Ascending aorta (tissue), 2 donors: ENCODE measurements at regions not wholly inside any gene's neighbourhood (a gene's known extent, or its start where the extent isn't known, plus 50 kb on each side); places are given as distances from the start of the nearest gene placed in this dataset.
A peak's percentile ranks its signal among the peaks of the same experiment; 100 is the strongest.

Experiments
- DNase-seq, 2 donors: peaks; one replicate each; pipeline ENCODE4 v3.0.0-alpha.2; 2019; ENCODE audit warnings: low spot score in 2 of 2
- H3K27ac ChIP-seq, 2 donors: fragments of 200-600 bp; sonication (generic); one replicate each; pipeline ENCODE4 v1.5.1; 2016 to 2017; ENCODE audit warnings: mild to moderate bottlenecking in 1 of 2
- H3K27me3 ChIP-seq: fragments of 200-600 bp; sonication (generic); one replicate; pipeline ENCODE4 v1.5.1; 2017
- H3K36me3 ChIP-seq, 2 donors: fragments of 200-600 bp; sonication (generic); one replicate each; pipeline ENCODE4 v1.5.1; 2016
- H3K4me1 ChIP-seq, 2 donors: fragments of 200-600 bp; sonication (generic); one replicate each; pipeline ENCODE4 v1.5.1; 2016 to 2017; ENCODE audit warnings: mild to moderate bottlenecking in 1 of 2
- H3K4me3 ChIP-seq, 2 donors: fragments of 200-600 bp; sonication (generic); one replicate each; pipeline ENCODE4 v1.5.1; 2016 to 2017; ENCODE audit warnings: mild to moderate bottlenecking in 1 of 2
- H3K9me3 ChIP-seq, 2 donors: fragments of 200-600 bp; sonication (generic); one replicate each; pipeline ENCODE4 v1.5.1; 2016
- intact Hi-C: fragments of 100-400 bp; cut with DNase I; formaldehyde crosslinking; loops from one replicate; pipeline ENCODE4 v1.15.1; 2023
- TF ChIP-seq, protein P1 (sequence below), 3 experiments: fragments of 200-600 bp in 2 of 3; fragments of 450-650 bp in 1 of 3; sonication (generic) in 2 of 3; IDR thresholded peaks; one replicate each; pipeline ENCODE4 v1.5.1; 2016 to 2019; ENCODE audit warnings: antibody characterized with exemption in 3 of 3, mild to moderate bottlenecking in 1 of 3, moderate library complexity in 1 of 3

GRCh38 chr10:131722121-131722520 is 178.7 kb upstream of the PPP2R2D start:
- Histone ChIP-seq H3K9me3 (no peaks in the 10 kb centered on the region), H3K27me3 (no peaks in the 10 kb centered on the region), H3K4me1 (no peaks in the 10 kb centered on the region), H3K4me3 (no peak overlapping the region), H3K36me3 (no peaks in the 10 kb centered on the region), H3K27ac (no peak overlapping the region)
- no peak for DNase-seq
- intact Hi-C loops, result no loop called here
- TF ChIP-seq, protein P1, sequence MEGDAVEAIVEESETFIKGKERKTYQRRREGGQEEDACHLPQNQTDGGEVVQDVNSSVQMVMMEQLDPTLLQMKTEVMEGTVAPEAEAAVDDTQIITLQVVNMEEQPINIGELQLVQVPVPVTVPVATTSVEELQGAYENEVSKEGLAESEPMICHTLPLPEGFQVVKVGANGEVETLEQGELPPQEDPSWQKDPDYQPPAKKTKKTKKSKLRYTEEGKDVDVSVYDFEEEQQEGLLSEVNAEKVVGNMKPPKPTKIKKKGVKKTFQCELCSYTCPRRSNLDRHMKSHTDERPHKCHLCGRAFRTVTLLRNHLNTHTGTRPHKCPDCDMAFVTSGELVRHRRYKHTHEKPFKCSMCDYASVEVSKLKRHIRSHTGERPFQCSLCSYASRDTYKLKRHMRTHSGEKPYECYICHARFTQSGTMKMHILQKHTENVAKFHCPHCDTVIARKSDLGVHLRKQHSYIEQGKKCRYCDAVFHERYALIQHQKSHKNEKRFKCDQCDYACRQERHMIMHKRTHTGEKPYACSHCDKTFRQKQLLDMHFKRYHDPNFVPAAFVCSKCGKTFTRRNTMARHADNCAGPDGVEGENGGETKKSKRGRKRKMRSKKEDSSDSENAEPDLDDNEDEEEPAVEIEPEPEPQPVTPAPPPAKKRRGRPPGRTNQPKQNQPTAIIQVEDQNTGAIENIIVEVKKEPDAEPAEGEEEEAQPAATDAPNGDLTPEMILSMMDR (IDR thresholded peaks at IDR 0.05), result no peak

DNA sequence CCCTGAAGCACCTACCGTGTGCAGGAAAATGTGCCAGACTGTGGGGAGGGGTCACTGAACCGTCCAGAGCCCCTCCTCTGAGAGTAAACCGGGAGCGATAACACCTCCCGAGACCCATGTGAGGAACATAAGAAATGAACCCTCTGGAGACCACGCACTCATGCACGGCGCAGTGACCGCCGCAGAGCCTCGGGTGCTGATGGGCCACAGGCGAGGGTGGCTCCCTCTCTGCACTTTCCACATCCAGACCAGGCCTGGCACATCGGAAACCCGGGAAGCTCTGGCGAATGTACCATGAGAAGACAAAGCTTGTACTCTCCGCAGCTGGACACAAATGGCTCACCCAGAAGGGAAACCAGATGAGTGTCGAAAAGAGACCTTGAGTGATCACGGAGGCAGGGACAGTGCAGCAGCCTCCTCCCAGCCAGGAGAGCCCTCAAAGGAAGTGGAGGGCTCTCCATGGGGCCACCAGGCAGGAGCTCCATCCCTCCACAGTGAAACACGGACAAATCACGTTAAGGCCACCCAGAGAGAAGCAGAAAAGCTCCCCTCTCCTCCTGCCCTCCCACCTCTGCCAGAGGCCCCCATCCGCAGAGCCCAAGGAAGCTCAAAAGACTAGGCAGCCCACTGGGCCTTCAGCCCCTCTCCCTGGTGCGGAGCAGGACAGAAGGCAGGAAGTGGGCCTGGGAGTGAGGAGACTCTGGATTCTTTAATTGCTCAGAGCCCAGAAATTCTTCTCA is 178.1 kb upstream of the PPP2R2D start:
- no peaks in the 10 kb centered on the region for H3K9me3 ChIP-seq
- no peaks in the 10 kb centered on the region for H3K27me3 ChIP-seq
- no peak overlapping the region for H3K27ac ChIP-seq
- TF ChIP-seq, protein P1 (IDR thresholded peaks at IDR 0.05), result no peak
- no peaks in the 10 kb centered on the region for H3K36me3 ChIP-seq
- no peak for DNase-seq
- intact Hi-C loops, result no loop called here
- H3K4me1 ChIP-seq, result no peaks in the 10 kb centered on the region
- no peak overlapping the region for H3K4me3 ChIP-seq

GRCh38 chr10:131723297-131724168 is 177.3 kb upstream of the PPP2R2D start:
- H3K27ac ChIP-seq, result no peak overlapping the region
- intact Hi-C loops, result no loop called here
- H3K27me3 ChIP-seq, result no peaks in the 10 kb centered on the region
- H3K9me3 ChIP-seq, result no peaks in the 10 kb centered on the region
- DNase-seq, result peak in 1 of 2 donors; percentile 39
- H3K4me3 ChIP-seq, result no peak overlapping the region
- TF ChIP-seq, protein P1 (IDR thresholded peaks at IDR 0.05), result no peak
- no peaks in the 10 kb centered on the region for H3K4me1 ChIP-seq
- no peaks in the 10 kb centered on the region for H3K36me3 ChIP-seq

DNA sequence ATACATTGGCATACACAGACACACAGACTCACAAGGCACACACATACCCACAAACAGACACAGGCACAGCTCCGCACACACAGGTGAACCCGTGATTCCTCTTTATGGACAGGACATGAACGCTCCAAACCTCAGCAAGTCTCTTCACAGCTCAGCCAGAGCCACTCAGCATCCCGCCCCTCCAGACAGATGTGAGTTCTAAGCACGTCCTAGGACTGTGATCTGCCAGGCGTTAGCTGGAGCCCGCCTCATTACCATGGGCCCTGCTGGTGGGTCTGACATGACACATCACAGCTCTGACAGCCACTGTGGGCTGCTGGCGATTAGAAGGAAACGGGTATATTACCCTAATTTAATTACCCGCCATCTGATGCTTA is 176.7 kb upstream of the PPP2R2D start:
- Histone ChIP-seq H3K4me1 (no peaks in the 10 kb centered on the region), H3K27ac (no peak overlapping the region), H3K36me3 (no peaks in the 10 kb centered on the region), H3K4me3 (no peak overlapping the region), H3K27me3 (no peaks in the 10 kb centered on the region), H3K9me3 (no peaks in the 10 kb centered on the region)
- intact Hi-C loops, result no loop called here
- TF ChIP-seq, protein P1 (IDR thresholded peaks at IDR 0.05), result no peak
- DNase-seq, result peak in 1 of 2 donors; percentile 45

GRCh38 chr10:131724891-131725580 is 175.8 kb upstream of the PPP2R2D start:
- Histone ChIP-seq H3K9me3 (no peaks in the 10 kb centered on the region), H3K27me3 (no peaks in the 10 kb centered on the region), H3K4me3 (no peak overlapping the region), H3K27ac (no peak overlapping the region), H3K4me1 (no peaks in the 10 kb centered on the region), H3K36me3 (no peaks in the 10 kb centered on the region)
- DNase-seq, result peak in 1 of 2 donors; percentile 47
- intact Hi-C loops, result no loop called here
- TF ChIP-seq, protein P1 (IDR thresholded peaks at IDR 0.05), result no peak
